GM19438 (cell line): ENCODE measurements at regions not wholly inside any gene's neighbourhood (a gene's known extent, or its start where the extent isn't known, plus 50 kb on each side); places are given as distances from the start of the nearest gene placed in this dataset.

Experiments used
- ATAC-seq: cut with Tn5 transposase; IDR thresholded peaks from one replicate; pipeline ENCODE4 v1.9.1; 2021; ENCODE audit warnings: low read depth; ENCODE audit not compliant: unreplicated experiment

DNA sequence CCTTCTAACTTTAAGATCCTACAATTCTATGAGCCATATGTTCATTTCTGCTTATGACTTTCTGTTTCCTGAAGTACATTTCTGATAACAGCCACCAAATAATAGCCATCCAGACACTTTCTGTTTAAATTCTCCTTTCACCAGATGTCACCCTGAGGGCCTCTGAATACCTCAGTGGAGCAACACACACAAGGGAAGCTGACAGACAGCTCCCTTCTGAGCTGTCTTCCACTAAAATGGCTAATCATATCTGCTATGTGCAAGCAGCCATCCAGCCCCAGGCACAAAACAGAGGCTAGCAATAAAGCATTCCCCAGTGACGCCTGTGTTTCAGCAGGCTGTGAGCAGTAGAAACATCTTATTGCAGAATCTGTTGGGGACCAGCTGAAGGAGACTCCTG is 666.6 kb upstream of the UBE2E2 start:
- no peak for ATAC-seq

DNA sequence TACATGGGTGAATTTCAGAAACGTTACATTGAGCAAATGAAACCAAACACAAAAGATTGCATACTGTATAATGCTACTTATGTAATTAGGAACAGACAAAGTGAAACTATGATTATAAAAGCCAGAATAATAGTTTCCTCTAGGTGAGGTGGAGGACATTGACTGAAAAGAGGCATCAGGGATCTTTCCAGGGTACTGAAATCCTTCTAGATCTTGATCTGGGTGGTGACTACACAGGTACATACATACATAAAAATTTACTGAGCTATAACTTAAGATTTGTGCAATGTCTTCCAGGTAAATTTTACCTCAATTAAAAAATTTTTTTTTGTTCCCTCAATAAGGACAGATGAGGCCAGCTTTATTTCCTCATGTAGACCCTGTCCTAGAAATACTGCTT is 665.6 kb upstream of the UBE2E2 start:
- ATAC-seq: no peak

DNA sequence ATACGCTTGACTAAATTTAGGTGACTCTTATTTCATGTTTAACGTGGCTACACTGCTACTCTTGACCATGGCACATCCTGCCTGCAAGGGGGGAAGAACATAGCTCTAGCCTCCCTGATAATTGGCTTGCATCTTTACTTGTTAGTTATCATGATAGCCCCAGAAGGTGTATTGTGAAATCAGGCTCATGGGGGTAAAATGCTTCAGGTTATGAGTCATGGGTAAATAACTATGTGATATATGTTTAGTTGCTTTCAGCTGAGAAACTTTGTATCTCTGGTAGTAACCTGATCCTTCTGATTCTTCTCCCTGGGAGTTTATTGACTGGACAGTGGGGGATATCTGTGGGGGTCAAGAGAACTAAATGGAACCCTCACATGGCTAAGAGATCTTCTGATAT is 660.8 kb upstream of the UBE2E2 start:
- no peak for ATAC-seq

DNA sequence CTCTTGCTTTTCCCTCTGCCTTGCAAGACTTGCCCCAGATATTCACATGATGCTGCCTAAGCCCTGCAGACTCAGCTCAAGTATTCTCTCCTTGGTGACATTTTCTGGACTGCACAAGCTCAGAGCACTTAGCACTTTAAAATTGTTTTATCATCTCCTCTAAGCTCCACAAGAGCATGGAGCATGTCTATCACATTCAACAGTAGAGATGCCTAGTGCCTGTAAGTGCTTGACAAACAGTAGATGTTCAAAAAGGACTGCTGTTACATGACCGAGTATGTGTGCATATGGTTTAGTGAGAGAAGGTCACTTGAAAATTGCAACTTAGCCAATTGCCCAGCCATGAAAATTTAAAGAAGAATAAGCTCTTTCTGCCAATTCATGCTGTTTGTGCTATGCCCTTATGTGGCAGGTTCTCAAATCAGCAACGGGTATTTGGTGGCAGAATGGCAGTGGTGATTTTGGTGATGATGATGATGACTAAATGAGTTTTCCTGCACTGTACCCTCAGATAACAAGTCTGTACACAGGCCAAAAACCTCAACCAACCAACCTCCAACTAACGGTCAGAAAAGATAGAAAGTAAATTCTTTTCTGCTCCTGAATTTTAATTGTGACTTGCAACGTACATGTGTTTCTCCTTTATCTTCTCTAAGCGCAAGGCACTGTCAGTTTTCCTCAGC is 647.2 kb upstream of the UBE2E2 start:
- ATAC-seq: no peak

DNA sequence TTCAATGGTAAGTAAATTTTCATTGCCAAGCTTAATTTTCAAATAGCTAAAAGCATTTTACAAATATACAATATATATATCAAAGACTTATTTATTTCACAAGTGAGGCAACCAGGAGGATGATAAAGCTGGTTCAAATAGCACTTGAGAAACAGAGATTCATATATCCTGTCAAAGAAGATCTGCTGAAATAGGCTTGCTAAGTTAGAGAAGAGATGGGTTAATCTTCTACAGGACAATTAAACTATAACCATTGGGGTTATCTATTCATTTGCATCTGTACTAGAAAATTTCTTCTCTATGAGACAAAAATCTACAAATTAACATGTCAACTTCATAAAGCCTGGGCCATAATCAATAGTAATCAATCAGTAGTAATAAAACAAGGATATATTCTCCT is 637.7 kb upstream of the UBE2E2 start:
- no peak for ATAC-seq

DNA sequence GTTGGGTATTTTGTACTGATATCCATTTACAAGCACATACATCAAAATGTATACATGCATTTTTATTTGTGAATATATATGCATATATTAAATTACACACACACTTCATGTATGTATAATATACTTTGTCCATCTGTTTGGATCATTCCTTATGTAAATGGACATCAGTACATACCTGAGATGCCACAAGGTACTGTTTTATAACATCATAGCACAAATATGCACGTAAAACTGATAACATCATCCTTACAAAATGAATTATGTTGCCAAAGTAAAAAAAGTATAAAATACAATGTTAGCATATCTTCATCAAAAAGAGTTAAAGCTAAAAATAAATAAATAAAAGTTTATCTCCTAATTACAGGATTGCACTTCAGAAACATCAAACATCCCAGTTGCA is 634.8 kb upstream of the UBE2E2 start:
- ATAC-seq: no peak

DNA sequence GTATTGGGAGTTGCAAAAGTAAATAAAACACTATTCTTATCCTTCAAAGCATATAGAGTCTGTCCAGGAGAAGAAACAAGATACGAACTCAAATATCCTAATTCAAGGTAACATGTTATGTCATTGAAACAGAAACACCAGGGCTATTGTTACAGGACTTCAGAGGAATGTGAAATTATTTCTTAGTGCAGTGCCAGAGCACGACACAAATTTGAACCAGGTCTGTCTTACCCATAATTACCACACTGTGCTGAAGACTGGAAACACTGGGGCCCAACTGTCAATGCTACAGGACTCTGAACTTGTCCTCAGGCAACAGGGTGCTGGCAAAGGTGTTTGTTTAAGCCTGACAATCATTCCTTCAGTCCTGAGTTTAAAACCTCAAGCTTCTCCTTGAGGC is 633.6 kb upstream of the UBE2E2 start:
- no peak for ATAC-seq

DNA sequence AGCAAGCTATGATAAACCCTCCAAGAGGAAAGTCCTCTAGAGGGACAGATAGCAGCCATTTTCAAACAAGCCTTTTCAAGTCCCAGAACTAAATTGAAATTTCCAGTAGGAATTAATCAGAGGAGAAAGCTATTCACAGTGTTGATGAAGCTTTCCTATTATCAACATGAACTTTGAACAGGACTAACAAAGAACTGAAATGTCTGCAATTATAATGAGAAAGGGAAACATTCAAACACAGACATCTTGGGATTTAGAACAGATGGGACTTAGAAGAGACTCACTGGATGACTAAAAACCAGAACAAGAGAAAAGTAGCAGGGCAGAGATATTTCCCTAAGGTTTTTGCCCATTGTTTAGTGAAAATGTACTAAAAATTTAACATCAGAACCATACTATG is 622.1 kb upstream of the UBE2E2 start:
- no peak for ATAC-seq

DNA sequence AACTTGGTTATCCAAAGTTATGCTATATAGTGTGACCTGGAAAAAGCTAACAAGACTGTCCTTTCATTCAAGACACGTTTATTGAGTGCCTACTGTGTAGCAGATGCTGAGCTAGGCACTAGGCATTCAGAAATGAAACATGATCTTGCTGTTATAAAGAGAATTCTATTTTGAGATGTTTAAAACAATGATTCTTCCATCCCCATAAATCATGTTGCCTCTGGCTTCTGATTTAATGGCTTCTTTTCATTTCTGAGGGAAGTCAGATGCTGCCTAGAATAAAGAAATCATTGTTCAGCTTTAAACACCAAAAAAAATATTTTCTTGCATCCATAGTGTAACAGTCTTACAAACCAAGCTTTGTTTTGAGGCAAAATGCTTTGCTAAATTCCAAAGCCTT is 620.9 kb upstream of the UBE2E2 start:
- no peak for ATAC-seq

DNA sequence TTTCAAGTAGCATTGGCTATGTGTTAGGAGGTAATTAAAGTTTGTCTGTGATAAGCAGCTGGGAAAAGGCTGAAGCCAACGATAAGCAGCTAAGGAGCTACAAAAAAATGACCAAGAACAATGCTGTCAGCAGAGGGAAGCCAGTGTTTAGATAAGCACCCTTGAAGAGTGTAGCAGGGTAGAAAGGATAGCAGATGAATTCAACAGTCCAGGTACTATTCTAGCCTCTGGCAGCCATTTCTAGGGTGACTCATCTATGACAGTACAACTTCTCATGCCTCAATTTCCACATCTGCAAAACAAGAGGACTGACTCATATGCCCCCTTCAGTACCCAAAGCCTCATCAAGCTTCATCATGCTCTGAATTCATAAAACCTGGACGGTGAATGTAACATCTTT is 617.6 kb upstream of the UBE2E2 start:
- ATAC-seq: no peak

DNA sequence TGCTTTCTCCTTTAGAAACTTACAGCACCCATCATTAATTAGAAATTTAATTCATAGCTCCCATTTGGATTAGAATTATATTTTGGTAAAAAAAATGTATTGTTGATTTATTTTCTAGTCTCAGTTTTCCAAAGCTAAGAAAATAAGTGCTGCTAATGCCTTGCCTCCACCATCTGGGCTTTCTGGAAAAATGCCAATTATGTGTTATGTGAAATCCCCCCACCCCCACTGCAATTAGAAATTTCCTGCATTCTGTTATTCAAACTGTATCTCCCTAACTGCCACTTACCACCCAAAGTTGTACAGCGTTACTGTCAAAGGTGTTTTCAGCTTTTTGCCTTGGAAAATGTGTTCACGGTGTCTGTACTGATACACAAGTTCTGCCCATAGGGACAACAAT is 617.2 kb upstream of the UBE2E2 start:
- no peak for ATAC-seq

DNA sequence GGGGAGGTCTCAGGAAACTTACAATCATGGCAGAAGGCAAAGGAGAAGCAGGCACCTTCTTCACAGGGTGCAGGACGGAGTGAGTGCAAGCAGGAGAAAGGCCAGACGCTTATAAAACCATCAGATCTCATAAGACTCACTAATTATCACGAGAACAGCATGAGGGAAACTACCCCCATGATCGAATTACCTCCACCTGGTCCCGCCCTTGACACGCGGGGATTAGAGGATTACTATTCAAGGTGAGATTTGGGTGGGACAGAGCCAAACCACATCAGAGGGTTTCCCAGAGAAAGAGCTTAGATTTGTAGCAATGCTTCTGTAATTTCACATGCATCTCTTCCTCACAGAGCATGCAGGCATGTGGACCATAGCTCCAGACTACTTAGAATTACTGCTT is 615.7 kb upstream of the UBE2E2 start:
- ATAC-seq: no peak

DNA sequence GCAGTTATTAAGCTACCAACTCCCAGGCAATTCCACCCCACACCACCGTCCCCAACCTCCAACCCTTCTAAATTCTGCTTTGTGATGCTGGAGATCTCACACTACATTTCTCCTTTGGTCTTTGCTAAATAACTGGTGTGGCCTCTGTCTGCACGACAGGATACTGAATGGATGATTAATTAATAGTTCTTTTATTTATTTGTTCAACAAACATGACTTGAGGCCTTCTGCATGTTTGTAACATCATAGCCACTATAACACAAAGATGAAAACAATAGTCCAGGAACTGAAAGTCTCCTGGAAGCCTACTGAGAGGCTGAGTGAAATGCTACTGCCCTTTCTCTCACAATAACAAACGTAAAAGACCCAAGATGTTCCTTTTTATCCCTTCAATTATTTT is 609.5 kb upstream of the UBE2E2 start:
- no peak for ATAC-seq

DNA sequence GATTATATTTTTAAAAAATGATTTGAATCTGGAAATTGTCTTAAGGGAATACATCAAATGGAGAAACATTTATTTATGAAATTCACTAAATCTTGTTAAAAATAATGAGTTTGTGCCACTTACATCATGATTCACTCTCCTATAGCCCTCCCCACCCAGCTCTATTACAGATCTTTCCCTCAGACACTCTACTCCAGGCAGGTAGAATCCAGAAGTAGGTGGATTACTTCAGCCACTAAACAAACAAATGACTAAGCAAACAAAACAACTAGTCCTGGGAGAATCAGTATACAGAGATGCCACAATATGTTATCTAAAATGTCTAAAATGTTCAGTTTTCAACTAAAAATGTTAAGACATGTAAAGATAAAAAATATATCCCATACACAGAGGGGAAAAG is 608.1 kb upstream of the UBE2E2 start:
- ATAC-seq: no peak

DNA sequence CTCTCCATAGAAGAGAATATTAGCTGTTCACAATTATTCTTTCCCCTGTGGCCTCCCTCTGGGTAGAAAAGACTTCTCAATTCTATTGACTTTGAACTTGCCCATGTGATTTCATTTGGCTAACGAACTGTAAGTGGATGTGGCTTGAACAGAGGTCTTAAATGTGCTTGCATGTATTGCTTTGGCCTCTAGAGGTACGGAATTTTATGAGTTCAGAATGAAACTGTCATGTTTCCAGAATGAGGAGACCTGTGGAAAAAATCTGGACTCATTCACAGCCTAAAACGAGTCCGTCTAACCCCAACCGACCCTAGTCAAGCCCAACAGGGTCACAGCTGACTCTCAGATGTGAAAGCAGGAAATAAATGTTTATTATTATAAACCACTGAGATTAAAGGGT is 596.7 kb upstream of the UBE2E2 start:
- ATAC-seq: no peak

DNA sequence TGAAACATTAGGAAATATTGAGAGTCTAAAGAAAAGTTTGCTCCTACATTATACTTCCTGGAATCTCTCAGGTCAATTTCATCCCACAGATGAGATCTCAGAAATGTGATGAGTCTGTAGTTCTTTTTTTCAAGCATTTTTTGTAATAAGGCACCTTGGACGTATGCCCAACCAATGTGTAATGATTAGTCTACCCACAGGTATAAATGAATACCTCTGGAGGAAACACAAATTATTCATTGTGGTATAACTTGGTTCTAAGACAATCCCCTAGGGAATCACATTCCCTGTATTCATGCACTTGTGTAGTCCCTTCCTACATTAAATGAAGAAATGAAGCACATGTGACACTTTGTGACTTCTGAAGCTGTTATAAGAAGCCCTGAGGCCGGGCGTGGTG is 596.2 kb upstream of the UBE2E2 start:
- ATAC-seq: no peak

DNA sequence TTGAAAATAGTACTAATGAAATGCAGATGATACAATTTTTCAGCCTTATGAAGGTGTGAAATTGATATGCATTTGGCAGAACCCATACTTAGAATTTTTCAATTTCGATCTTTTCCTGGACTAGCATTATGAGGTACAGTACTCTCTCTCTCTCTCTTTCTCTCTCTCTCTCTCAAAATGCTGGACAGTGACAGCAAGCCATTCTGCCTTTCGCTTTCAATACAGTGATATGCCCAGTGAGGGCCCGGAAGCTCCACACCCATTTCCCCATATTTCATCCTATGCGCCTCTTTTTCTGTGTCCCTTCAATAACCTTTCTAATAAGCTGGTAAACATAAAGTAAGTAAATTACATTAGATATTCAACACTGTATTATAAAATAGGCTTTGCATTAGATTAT is 595.0 kb upstream of the UBE2E2 start:
- ATAC-seq: no peak

DNA sequence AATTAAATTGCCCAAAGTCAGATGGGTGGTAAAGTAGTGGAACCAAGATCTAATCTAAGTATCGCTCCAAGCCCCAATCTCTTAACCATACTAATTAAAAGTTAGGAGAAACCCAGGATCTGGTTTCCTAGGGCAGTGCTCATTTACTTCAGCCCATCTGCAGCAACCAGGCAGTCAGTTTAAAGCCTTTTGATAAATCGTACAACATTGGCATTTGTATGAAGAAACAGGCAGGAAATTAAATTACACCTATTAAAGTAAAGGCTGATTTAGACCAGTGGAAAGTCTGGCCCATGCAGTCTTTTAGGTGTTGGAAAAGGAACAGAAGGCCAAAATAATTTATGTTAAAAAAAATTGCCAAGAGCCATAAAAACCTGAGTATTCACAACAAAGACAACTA is 594.4 kb upstream of the UBE2E2 start:
- no peak for ATAC-seq

DNA sequence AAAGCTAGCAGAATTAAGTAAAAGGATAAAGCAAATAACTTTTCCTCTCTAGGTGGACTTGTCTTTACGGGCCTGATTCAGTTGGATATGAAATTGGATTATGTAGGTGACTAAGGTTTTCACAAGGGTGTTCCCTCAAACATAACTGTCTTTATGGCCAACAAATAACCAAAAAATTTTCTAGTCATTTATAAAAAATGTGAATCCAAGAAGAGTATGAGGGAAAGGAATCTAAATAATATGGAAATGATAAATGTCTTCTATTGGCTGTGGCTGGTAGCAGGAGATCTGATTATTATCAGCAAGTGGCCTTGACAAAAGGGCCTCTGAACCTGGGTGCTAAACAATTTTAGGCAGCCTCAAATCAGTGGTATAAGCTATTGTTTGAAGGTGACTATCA is 594.0 kb upstream of the UBE2E2 start:
- ATAC-seq: no peak

DNA sequence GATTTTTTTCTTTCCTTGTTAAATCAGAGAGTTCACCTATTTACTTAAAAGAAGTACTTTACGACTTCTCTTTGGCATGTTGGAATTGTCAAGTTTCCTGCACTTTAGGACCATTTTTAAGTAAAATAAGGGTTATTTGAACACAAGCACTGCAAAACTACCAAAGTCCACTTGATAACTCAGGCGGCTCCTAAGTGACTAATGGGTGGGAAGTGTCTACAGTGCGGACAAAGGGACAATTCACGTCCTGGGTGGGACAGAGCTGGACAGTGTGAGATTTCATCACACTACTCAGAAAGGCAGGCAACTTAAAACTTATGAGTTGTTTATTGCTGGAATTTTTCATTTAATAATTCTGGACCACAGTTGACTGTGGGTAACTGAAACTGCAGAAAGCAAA is 590.2 kb upstream of the UBE2E2 start:
- no peak for ATAC-seq

DNA sequence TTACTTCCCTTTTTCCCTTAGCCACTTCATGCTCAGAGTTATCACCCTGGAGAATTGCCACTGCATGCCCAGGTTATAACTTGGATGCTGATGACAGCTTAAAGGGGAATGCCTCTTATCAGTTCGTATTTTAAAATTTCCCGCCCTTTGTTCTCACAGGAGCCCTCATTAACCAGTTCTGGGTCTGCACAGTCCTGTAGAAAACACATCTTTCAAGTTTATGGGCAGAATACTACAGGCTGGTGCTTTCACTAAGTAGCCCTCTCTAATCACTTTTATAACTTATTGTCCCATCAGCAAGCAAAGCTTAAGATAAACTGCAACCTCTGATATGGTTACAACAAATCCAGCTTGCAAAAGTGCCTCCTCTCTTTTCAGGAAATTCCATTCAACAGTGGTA is 587.3 kb upstream of the UBE2E2 start:
- no peak for ATAC-seq

DNA sequence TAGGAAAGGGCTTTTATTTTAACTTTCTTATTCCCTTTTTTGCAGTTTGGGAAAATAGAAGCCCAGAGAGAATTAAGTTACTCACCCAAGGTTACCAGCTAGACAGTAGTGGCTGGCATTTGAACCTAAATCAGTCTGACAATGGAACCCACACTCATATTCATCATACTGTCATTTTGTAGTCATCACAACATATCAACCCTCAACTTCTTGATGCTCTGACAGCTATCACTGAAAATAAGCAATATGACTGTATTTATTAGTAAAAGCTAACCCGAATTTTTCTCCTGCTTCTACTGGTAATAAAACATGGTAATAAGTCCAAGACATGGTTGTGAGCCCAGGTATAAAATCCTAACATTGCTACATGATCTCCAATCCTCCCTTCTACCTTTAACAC is 585.8 kb upstream of the UBE2E2 start:
- ATAC-seq: no peak

DNA sequence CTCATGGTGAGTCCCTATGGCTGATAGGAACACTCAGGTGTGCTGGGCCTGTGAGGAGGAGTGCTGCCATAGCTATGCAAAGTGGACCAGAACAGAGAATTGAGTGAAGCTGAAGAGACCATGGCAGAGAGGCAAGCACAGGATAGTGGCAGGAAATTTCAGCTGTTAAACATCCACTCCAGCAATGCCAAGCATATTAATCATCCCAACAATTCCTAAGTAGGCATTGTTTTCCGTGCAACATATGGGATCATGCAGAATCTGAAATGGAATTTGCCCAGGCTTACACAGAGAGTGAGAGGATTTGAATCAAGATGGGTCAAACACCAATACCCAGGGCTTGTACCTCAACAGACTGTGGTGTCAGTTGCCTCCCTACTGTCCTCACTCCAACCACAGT is 582.6 kb upstream of the UBE2E2 start:
- no peak for ATAC-seq
